IPS-NIHi7 (cell line): ENCODE measurements at regions not wholly inside any gene's neighbourhood (a gene's known extent, or its start where the extent isn't known, plus 50 kb on each side); places are given as distances from the start of the nearest gene placed in this dataset.

Experiments used
- DNase-seq: peaks from one replicate; pipeline ENCODE4 v3.0.0; 2012; ENCODE audit warnings: mixed read lengths; ENCODE audit errors: extremely low spot score

DNA sequence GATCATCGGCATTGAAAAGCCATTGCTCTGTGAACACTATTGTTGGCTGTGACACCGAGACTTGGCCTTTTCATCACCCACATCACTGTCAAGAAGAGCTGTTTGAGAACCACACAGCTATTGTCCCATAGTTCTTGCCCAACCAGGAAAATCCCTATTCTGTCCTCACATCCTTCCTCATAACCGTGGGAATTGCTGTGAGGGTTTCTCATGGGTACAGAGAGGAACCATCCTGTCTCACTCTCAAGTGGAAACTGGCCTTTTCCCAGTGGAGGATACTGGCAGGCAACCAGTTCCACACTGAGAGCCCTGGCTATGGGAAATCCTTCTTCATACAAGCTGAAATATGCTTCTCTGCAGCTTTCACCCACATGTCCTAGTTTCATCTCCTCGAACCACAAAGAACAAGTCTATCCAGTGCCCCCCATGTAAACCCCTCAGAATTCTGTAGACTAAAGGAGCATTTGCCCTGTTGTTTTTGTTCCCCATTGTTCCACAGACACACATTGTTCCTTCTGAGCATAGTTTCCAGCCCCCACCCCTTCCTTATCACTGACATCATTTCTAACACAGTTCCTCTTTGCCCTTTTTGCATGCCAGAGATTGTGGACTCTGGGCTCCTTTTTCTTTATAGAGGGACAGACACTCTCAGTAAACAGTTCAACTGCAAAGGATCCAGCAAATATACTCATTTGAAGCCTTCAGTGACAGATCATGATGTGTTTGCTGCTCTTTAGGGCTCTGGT, 57.8 kb upstream of the C5orf46 start:
- no peak for DNase-seq

DNA sequence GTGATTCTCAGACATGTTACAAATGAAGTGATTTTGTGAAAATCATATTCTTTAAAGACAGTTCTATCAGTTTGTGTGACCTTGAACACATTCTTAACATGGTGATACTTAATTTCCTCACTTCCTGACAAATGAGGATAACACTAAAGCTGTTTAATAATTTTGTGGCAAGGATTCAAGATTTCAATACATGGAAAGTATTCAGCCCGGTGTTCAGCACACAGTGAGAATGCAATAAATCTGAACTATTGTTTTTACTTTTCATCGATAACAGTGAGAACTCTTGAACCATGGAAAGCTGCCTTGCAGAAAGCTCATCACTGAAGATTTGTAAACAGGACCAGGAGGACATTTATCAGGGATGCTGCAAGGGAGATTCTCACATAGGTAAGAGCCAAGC, 57.1 kb upstream of the C5orf46 start:
- DNase-seq, result no peak

DNA sequence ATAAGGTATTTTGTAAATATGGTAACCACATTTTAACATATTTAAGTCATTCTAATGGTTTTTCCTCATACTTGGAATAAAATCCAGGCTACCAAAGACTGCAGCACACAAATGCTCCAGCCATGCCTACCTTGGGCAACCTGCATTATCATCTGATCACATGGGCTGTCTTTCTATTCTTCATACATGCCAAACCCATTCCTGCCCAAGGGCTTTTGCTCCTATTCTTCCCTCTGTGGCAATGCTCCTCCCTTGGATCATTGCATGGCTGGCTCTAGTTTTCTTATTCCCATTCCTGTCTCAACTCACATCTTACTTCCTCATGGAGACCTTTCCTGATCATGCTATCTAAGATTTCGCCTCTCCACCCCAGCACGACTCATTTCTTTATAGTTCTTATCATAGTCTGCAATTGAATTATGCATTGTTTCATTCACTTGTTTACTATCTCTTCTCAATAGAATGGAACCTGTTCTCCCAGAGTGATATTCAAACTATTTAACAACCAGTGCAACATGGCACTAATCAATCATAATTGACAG, 54.9 kb upstream of the C5orf46 start:
- DNase-seq, result no peak

- DNase-seq, result no peak
Observed at GRCh38 chr5:147957901-147958300, 51.6 kb upstream of the C5orf46 start.

GRCh38 chr5:147956842-147957223, 50.5 kb upstream of the C5orf46 start:
- no peak for DNase-seq

GRCh38 chr5:147956064-147956841, 49.9 kb upstream of the C5orf46 start:
- no peak for DNase-seq
